Left lobe of liver (tissue), 2 donors: ENCODE measurements at regions not wholly inside any gene's neighbourhood (a gene's known extent, or its start where the extent isn't known, plus 50 kb on each side); places are given as distances from the start of the nearest gene placed in this dataset.

Experiments
- ATAC-seq: fragments of 200-7000 bp; cut with Tn5 transposase; one replicate; pipeline ENCODE4 v1.9.1; 2020; ENCODE audit warnings: mild to moderate bottlenecking, moderate library complexity
- DNase-seq: peaks from one replicate; pipeline ENCODE4 v3.0.0-alpha.2; 2020; ENCODE audit warnings: low spot score
- donor health status: DM: no; HTN: no; CAD: no; lungs with moderate emphysema.
- donor health status: DM: no; HTN: yes; CAD: no.

- ATAC-seq (no peak), DNase-seq (no peak)
Observed at GRCh38 chr9:21657966-21658667, 144.3 kb upstream of the MTAP start.

- no peak for DNase-seq
- no peak for ATAC-seq
Observed at GRCh38 chr9:21660976-21661375, 141.5 kb upstream of the MTAP start.

- ATAC-seq (no peak), DNase-seq (no peak)
Observed at GRCh38 chr9:21661626-21662025, 140.8 kb upstream of the MTAP start.

- DNase-seq, result no peak
Observed at GRCh38 chr9:21668516-21668915, 133.9 kb upstream of the MTAP start.

GRCh38 chr9:21669701-21670100 lies 132.7 kb upstream of the MTAP start:
- DNase-seq, result no peak
- ATAC-seq, result no peak

More at GRCh38 chr9:21668516-21668915, 133.9 kb upstream of the MTAP start:
- no peak for ATAC-seq

- DNase-seq (no peak), ATAC-seq (no peak)
Observed at GRCh38 chr9:21670374-21670773, 132.1 kb upstream of the MTAP start.

- DNase-seq (no peak), ATAC-seq (no peak)
Observed at GRCh38 chr9:21672140-21672539, 130.3 kb upstream of the MTAP start.

- no peak for DNase-seq
- ATAC-seq, result no peak
Observed at GRCh38 chr9:21672761-21673160, 129.7 kb upstream of the MTAP start.

- ATAC-seq (no peak), DNase-seq (no peak)
Observed at GRCh38 chr9:21674894-21675293, 127.5 kb upstream of the MTAP start.

GRCh38 chr9:21677387-21677786 lies 125.0 kb upstream of the MTAP start:
- DNase-seq (no peak), ATAC-seq (no peak)

GRCh38 chr9:21677834-21678233 lies 124.6 kb upstream of the MTAP start:
- ATAC-seq (no peak), DNase-seq (no peak)

GRCh38 chr9:21679432-21679831 lies 123.0 kb upstream of the MTAP start:
- DNase-seq (no peak), ATAC-seq (no peak)

- ATAC-seq, result no peak
- DNase-seq, result no peak
Observed at GRCh38 chr9:21680590-21680989, 121.8 kb upstream of the MTAP start.

- DNase-seq (no peak), ATAC-seq (no peak)
Observed at GRCh38 chr9:21681641-21682040, 120.8 kb upstream of the MTAP start.

GRCh38 chr9:21682381-21682780 lies 120.1 kb upstream of the MTAP start:
- ATAC-seq (no peak), DNase-seq (no peak)

GRCh38 chr9:21682981-21683380 lies 119.5 kb upstream of the MTAP start:
- ATAC-seq, result no peak
- no peak for DNase-seq

- no peak for ATAC-seq
- no peak for DNase-seq
Observed at GRCh38 chr9:21683484-21684175, 118.8 kb upstream of the MTAP start.

- DNase-seq, result no peak
- ATAC-seq, result no peak
Observed at GRCh38 chr9:21684231-21684630, 118.2 kb upstream of the MTAP start.

- DNase-seq (no peak), ATAC-seq (no peak)
Observed at GRCh38 chr9:21684831-21685362, 117.5 kb upstream of the MTAP start.

GRCh38 chr9:21685502-21685901 lies 116.9 kb upstream of the MTAP start:
- ATAC-seq (no peak), DNase-seq (no peak)

- ATAC-seq (no peak), DNase-seq (no peak)
Observed at GRCh38 chr9:21686738-21687137, 115.7 kb upstream of the MTAP start.

- DNase-seq, result no peak
- ATAC-seq, result no peak
Observed at GRCh38 chr9:21687351-21687750, 115.1 kb upstream of the MTAP start.
